C4-2B (cell line): ENCODE measurements at regions not wholly inside any gene's neighbourhood (a gene's known extent, or its start where the extent isn't known, plus 50 kb on each side); places are given as distances from the start of the nearest gene placed in this dataset.

Experiments used
- H3K27ac ChIP-seq: fragments of 450-650 bp; 2 replicates; pipeline ENCODE4 v1.5.1; 2017
- ZFX ChIP-seq: fragments of 450-650 bp; IDR thresholded peaks from 2 replicates; pipeline ENCODE4 v1.6.1; 2017
- TF ChIP-seq, protein P1 (sequence below): fragments of 450-650 bp; conservative IDR thresholded peaks from 2 replicates; pipeline ENCODE4 v1.5.1; 2017; ENCODE audit warnings: mild to moderate bottlenecking

DNA sequence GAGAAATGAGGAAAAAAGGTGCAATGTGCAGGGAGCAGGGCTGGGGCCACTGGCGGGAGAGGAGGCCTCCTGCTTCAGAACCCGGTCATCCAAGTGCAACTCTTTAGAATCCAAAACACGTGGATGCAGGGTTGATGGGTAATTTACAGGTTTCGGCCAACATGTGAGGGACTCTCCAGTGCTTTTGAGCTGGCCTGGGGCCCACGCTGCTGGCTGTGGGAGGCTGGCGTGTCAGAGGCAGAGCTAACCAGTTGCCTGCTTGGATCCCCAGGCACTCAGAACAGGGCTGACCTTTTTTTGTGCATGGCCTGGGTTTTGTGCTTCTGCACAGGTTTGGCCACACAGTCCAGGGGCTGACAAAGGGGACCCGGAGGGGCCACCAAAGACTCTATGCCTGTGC is 61.6 kb downstream of the GADD45G start:
- no peak for TF ChIP-seq ZFX
- TF ChIP-seq, protein P1, sequence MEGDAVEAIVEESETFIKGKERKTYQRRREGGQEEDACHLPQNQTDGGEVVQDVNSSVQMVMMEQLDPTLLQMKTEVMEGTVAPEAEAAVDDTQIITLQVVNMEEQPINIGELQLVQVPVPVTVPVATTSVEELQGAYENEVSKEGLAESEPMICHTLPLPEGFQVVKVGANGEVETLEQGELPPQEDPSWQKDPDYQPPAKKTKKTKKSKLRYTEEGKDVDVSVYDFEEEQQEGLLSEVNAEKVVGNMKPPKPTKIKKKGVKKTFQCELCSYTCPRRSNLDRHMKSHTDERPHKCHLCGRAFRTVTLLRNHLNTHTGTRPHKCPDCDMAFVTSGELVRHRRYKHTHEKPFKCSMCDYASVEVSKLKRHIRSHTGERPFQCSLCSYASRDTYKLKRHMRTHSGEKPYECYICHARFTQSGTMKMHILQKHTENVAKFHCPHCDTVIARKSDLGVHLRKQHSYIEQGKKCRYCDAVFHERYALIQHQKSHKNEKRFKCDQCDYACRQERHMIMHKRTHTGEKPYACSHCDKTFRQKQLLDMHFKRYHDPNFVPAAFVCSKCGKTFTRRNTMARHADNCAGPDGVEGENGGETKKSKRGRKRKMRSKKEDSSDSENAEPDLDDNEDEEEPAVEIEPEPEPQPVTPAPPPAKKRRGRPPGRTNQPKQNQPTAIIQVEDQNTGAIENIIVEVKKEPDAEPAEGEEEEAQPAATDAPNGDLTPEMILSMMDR = no peak
- H3K27ac ChIP-seq = peak overlapping the region; percentile 89

DNA sequence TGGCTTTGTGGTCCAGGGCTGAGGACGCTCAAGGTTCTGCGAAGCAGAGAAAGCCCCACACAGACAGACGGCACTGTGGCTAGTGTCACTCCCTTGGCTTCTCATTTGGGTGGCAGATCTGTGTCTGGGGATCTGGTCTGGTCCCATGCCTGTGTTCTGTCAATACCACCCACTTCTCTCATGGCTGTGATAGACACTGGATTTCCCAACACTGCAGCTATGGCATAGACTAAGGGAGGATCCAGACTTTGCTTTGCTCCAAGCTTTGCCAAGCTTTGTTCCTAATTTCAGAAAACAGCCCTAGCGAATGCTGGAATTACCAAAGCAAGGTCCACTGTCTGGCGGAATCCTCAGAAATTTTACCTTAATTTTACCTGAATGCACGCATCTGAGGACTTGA is 62.1 kb downstream of the GADD45G start:
- TF ChIP-seq, protein P1 = no peak
- TF ChIP-seq ZFX = no peak
- peak overlapping the region; percentile 89 for H3K27ac ChIP-seq

DNA sequence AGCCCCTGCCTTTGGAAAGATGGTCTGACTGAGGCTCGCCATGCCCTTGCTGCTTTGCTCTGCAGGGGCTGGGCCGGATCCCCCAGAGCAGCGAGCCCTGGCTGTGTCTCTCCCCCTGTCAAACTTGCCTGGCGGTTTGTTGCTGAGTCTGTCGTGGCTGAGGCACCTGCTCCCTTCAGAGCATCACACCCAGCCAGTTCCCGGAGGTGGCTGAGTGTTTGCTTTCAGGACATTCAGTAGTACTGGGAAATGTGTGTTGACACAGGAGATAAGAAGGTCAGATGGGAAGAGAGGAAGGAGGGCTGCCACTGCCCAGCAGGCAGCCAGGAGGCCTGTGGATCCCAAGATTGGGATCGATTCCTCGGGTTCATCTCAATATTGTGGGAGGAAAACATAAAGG is 62.9 kb downstream of the GADD45G start:
- TF ChIP-seq ZFX = no peak
- TF ChIP-seq, protein P1 = no peak
- peak overlapping the region; percentile 89 for H3K27ac ChIP-seq

DNA sequence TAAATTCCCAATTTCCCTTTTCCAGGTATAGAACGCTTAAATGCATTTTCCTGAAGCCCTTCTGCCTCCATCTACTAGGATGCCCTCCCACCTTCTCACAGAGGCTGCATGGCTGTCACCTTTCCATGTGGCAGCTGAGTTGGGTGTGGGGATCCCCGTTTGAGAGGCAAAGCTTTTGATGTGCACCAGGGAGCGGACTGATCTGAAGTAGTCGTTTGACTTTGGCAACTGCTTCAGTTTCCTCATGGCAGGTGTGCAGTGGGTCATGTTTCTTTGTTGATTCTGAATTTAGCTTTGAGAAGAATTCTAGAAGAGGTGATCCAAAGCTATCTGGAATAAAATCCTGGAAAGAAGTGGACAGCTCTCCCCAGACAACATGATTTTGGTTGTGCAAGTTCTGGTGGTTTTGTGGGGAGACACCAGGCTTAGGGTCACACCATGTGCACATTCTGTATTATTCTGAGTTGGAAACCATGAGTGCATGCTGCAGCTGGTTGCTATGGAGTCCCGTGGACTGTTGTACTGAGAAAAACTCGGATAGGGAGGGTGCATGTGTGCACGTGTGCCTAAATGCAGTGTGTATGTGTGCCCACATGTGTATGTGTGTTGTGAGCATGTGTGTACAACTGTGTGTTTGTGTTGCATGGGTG is 63.5 kb downstream of the GADD45G start:
- no peak for TF ChIP-seq ZFX
- TF ChIP-seq, protein P1 = no peak
- peak overlapping the region; percentile 89 for H3K27ac ChIP-seq

DNA sequence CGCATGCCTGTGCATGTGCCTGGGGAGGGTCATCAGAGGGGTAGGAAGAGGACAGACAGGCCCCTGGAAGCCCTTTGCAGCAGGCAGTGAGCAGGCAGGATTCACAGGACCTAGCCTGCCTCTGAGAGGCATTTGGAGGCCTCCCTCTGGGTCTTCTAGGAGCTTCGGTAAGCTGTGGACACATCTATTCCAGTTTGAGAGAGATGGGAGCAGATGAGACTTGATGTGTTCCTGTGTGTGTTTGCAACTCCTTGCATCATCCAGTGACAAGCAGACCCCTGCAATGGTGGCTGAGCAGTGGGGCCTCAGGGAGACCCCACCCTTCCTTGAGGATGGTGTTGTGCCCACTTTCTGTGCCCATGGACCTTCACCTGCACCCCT is 64.0 kb downstream of the GADD45G start:
- H3K27ac ChIP-seq = peak overlapping the region; percentile 89
- TF ChIP-seq, protein P1 = no peak
- no peak for TF ChIP-seq ZFX

DNA sequence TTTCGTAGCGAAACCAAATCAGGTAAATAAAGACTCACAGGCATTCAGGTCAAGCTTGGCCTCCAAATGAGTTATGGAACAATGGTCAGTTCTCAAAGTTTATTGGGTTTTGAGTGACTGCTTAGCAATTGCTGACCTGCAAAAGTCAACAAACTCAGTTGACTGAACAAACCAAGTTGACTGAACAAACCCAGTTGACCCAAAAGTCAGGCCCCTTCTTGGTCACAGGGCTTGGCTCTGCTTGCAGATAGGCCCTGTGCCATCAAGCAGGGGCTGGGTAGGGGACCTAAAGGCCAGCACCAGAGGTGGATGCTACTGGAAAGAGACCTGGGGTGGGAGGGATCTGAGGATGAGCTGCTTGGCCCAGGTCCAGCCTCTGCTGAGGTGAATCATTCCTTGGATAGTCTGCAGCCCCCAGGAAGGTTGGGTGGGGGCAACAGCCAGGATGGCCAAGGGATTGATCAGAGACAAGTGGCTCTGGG is 64.6 kb downstream of the GADD45G start:
- peak overlapping the region; percentile 89 for H3K27ac ChIP-seq
- TF ChIP-seq ZFX = no peak
- TF ChIP-seq, protein P1 = no peak

DNA sequence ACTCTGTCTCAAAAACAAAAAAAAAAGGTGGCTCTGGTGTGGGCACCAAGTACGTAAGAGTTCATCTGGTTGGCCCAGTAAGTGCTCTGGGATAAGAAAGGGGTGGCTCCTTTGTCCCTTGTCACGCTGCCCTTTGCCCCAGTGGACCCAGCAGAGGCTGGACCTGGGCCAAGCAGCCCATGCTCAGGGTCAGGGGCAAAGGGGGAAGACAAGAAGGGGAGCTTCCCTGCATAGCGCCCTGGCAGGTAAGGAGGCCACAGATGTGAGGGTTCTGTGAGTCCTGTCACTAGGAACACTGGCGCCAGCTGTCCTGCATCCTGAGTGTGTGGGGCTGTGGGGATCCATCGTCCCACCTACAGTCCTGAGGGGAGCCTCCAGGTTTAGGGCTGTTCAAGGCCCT is 65.3 kb downstream of the GADD45G start:
- TF ChIP-seq, protein P1 = no peak
- no peak for TF ChIP-seq ZFX
- H3K27ac ChIP-seq = peak overlapping the region; percentile 89
